GM19455 (cell line): ENCODE measurements at regions not wholly inside any gene's neighbourhood (a gene's known extent, or its start where the extent isn't known, plus 50 kb on each side); places are given as distances from the start of the nearest gene placed in this dataset.

Experiments
- ATAC-seq: cut with Tn5 transposase; IDR thresholded peaks from one replicate; pipeline ENCODE4 v1.9.1; 2021; ENCODE audit not compliant: unreplicated experiment

GRCh38 chr22:49112661-49113626 is 714.7 kb downstream of the BRD1 start:
- ATAC-seq = no peak

GRCh38 chr22:49112176-49112575 is 715.5 kb downstream of the BRD1 start:
- no peak for ATAC-seq

DNA sequence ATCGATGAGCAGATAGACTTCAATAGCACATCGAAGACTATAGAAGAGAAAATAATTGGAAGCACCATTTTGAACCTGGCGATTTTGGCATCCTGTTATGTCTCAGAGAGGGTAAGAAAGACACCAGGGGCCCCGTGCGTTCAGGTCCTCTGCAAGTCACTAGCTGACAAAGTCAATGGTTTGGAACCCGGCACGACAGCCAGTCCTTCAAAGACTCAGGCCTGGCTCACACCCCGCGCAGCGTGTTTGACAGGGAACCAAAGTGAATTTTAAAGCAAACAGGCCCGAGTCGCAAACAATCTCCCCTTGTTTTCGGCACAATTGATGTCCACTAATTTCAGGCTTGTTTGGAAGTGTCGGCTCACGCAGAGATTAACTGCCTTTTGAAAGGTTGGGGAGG is 716.6 kb downstream of the BRD1 start:
- ATAC-seq = no peak

- ATAC-seq = no peak
Measured at GRCh38 chr22:49108636-49109315, 718.9 kb downstream of the BRD1 start.

GRCh38 chr22:49107961-49108530 is 719.6 kb downstream of the BRD1 start:
- no peak for ATAC-seq

- ATAC-seq = no peak
Measured at GRCh38 chr22:49107561-49107960, 720.1 kb downstream of the BRD1 start.

DNA sequence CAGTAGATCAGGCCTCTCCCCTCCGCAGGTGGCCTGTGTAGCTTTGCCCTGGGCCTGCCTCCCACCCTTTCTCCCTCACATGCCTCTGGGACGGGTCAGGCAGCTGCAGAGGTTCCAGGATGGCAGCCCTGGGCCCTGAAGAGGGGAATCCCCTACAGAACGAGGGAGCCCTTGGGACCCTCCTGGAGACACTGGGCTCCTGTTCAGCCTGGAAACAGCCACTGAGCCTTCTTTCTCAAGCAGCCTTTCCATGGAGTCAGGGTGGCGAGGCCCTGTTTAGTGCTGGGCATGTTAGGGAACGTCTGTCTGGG is 720.9 kb downstream of the BRD1 start:
- no peak for ATAC-seq

- ATAC-seq = no peak
Measured at GRCh38 chr22:49106096-49106841, 721.4 kb downstream of the BRD1 start.

DNA sequence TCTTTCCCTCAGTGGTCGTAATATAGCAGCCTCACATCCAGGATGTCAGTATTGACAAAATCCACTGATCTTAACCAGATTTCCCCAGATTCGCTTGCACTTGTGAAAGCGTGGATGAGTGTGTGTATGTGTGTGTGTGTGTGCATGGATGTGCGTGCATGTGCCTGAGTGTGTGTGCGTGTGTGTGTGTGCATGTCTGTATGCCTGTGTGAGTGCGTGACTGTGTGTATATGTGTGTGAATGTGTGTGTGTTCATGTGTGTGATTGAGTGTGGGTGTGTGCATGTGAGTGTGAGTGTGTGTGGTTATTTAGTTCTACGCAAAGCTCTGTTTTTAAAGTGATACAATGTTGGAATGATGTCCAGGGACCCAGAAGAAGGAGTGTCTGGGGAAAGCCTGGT is 723.2 kb downstream of the BRD1 start:
- no peak for ATAC-seq

DNA sequence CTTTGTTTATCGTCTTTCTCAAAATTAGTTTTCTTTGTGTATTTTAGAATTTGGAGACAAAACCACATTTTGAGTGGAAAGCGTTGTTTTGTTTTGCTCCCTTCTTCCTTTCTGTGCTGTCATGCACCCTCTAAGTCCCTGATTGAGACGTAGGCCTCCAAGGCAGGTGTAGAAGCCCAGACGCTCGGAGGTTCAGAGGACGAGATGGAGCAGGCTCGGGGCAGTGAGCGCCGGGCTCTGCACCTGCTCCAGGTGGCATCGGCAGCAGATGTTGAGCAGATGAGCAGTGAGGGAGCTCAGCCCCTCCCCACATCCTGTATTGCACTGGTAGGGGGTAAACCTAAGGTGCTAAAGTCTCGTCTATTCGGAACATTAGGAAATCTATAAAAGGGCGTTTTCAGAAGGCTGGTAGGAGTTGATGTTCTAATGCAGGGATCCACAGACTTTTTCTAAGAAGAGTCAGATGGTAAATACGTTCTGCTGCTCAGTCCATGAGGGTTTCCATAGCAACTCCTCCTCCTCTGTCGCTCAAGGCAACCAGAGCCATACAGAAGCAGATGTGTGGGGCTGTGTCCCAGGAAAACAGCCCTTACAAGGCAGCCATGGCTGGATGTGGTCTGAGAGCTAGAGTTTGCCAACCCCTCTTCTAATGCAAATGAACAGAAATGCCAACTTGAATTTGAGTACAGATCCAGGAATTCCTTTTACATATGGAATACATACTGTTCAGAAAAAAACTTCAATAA is 724.2 kb downstream of the BRD1 start:
- no peak for ATAC-seq

DNA sequence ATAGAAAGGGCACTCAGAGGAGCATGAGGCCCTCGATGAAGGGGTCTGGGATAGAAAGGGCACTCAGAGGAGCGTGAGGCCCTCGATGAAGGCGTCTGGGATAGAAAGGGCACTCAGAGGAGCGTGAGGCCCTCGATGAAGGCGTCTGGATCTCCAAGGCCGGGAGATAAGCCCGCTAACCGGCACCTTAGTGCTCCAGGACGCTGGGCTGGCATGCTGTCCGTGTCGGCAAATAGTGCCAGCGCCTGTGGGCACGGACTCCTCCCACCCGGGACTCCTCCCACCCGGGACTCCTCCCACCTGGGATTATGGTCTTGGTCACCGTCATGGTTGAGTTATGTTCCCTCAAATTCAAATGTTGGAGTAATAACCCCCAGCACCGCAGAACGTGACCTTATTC is 725.3 kb downstream of the BRD1 start:
- no peak for ATAC-seq

GRCh38 chr22:49101873-49102272 is 725.8 kb downstream of the BRD1 start:
- no peak for ATAC-seq

DNA sequence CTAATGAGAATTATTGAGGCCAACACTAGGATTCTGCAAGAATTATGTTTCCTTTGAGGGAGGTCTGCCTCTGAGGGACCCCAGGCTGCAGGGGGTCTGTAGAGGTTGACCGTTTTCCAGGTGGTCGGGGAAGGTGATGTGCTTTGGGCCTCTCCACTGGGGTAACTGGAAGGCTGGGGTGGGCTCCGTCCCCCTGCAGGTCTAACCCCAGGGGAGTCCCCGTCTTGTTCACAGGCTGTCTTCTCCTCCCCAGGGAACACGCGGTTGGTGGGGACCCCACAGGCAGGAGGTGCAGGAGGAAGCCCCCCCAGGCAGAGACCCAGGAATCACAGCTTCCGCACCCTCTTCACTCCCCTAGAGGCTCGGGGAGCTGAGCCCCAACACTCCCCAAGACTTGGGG is 726.4 kb downstream of the BRD1 start:
- no peak for ATAC-seq

DNA sequence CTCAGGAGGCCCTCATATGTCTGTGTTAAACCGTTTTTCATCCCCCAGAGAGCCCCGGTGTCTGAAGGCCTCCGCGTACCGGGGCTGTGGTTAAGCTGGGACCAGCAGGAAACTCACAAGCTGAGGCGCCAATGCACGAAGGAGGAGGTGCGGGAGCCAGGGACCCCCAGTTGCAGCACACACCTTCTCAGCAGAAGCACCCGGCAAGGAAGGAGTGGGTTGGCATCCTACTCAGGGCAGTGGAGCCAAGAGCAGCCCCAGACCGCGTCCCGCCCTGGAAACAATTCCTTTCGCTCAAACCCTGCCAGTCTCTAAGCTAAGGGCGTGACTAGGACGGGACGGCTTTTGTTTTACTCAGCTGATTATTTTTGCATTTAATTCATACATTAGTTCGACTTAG is 726.9 kb downstream of the BRD1 start:
- ATAC-seq = no peak

GRCh38 chr22:49100316-49100715 is 727.4 kb downstream of the BRD1 start:
- ATAC-seq = no peak

DNA sequence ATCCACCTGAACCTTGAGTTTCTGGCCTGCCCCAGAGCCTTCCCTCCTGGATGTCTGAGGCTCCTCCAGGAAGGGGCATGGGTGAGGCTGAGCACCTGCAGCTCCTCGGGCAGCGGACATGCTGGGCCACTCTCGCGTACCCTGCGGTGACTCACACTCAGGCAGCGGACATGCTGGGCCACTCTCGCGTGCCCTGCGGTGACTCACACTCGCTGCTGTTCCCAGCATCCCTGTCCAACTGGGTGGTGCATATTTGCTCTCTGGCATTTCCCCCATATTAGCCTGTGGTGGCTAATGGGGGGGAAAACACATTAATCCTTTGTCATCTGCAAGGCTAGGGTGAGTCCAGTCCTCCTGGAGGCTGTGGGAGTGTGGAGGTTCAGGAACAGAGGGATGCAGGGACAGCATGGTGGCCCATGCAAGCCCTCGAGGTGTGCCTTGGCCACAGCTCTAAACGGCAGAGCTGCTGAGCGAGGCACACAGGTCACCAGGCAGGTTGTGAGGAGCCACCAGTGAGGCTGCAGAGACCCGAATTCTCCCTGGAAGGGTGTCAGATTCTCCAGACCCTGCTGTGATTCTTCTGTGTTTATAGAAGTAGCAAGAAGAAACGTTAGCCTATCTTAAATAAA is 728.1 kb downstream of the BRD1 start:
- ATAC-seq = no peak

DNA sequence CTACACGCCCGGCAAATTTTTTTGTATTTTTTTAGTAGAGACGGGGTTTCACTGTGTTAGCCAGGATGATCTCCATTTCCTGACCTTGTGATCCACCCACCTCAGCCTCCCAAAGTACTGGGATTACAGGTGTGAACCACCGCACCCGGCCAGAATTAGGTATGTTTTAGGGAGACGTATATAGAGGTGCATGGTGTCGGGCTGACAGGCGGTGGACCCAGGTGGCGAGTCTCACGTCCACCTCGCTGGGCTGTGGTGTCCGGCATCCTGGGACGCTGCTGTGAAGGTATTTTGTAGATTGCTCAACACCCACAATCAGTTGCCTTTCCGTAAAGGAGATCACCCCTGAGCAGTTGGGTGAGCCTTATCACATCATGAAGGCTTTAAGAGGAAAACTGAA is 728.6 kb downstream of the BRD1 start:
- no peak for ATAC-seq

DNA sequence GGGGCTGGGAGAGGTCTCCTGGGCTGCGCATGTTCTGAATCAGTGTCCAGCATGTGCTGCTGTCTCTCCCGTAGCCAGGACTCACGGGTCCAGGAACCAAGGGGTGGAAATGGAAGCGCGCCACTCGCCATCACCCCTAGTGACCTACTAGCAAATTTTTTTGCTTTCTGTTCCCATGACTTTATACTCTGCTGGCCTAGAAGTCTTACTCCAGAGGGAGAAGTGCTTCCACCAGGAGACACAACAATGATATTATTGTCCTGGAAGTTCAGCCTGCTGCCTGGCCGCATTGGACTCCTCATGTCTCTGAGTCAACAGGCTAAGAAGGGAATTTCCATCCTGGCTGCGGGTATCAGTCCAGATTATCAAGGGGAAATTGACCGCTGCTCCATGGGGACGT is 729.7 kb downstream of the BRD1 start:
- ATAC-seq = no peak

DNA sequence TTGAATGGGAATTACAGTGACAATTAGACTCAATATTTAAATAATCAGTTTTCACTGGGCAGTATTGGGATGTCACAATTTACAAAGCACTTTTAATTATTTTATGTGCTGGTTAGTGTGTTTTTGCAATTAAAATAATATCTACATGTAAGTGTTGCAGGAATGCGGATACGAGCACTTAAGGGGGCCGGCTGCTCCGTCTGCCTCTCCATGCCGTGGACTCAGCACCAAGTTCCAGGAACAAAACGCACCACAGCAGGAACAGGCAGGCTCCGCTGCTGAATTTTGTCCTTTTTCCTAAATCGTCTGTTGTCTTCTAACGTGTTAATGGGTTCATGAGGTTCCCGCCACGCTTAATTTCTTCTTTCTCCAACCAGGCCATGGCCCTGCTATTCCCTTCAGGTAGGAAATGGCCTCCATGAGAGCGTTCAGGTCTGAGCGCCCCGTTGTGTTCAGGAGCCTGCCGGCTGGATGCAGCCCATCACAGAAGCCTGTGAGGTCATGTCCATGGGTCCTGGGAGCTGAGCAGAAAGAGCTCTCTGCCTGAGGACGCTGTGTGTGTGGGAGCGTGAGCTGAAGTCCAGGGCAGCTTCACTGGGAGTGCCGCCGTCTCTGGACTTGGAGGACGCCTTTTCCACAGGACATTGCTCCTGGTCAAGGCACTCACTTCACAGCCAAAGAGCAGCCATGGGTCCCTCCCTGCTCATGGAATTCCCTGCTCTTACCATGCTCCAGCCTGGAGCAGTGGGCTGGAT is 730.3 kb downstream of the BRD1 start:
- ATAC-seq = no peak

GRCh38 chr22:49096476-49096875 is 731.2 kb downstream of the BRD1 start:
- ATAC-seq = no peak
